HCT116 (cell line): ENCODE measurements at regions not wholly inside any gene's neighbourhood (a gene's known extent, or its start where the extent isn't known, plus 50 kb on each side); places are given as distances from the start of the nearest gene placed in this dataset.

Experiments
- ATAC-seq: fragments of 200-7000 bp; cut with Tn5 transposase; 2 replicates; pipeline ENCODE4 v1.9.1; 2020; ENCODE audit warnings: mild to moderate bottlenecking, moderate library complexity
- BruUV-seq: library from RNA; stranded (reverse); fragments of 400-500 nt; replicated peaks from 2 replicates; lab custom pipeline; 2021; lab: Mats Ljungman, UMichigan
- CTCF ChIA-PET: fragments of 300-600 bp; sonication (Branson Sonifier 250); formaldehyde crosslinking; loops from one replicate; lab custom pipeline; 2021; ENCODE audit warnings: antibody characterized with exemption; lab: Charles Lee
- POLR2A ChIA-PET: fragments of 300-600, 350-600 bp; sonication (Branson Sonifier 250); formaldehyde crosslinking; loops from one replicate; lab custom pipeline; 2021; ENCODE audit warnings: antibody characterized with exemption; lab: Charles Lee
- RAD21 ChIA-PET, 2 experiments: fragments of 300-600 bp; sonication (Branson Sonifier 250); formaldehyde crosslinking; loops; one replicate each; lab custom pipeline; 2023; ENCODE audit warnings: low total read pairs in 2 of 2; ENCODE audit not compliant: uncharacterized antibody in 2 of 2, unreplicated experiment in 2 of 2, low non-redundant PET in 1 of 2; lab: Charles Lee
- DNase-seq: peaks from one replicate; pipeline ENCODE4 v3.0.0-alpha.2; 2010; ENCODE audit warnings: low read depth, low spot score
- H2AFZ ChIP-seq: fragments of 200-600 bp; shearing (Covaris generic), sonication (generic); 2 replicates; pipeline ENCODE4 v1.6.1; 2017; ENCODE audit warnings: low read depth, mixed run types, mixed read lengths, antibody characterized with exemption, low read length; ENCODE audit not compliant: poor library complexity, severe bottlenecking
- H3K27ac ChIP-seq: 2 replicates; pipeline ENCODE4 v1.5.1; 2012; ENCODE audit warnings: low read depth, low read length
- H3K27me3 ChIP-seq: fragments of 200-600 bp; sonication (generic); 2 replicates; pipeline ENCODE4 v1.6.1; 2016; ENCODE audit warnings: mixed run types, low read length, mixed read lengths; ENCODE audit not compliant: insufficient read depth
- H3K36me3 ChIP-seq, 2 experiments: fragments of 200-500 bp in 1 of 2; fragments of 200-600 bp in 1 of 2; sonication (Bioruptor generic) in 1 of 2; sonication (generic) in 1 of 2; 2 replicates each; pipeline versions ENCODE4 v1.5.1 to v1.6.1; 2014 to 2016; ENCODE audit warnings: low read length in 2 of 2, inconsistent platforms in 1 of 2, mixed read lengths in 1 of 2, mixed run types in 1 of 2; ENCODE audit not compliant: insufficient read depth in 2 of 2, control insufficient read depth in 1 of 2
- H3K4me1 ChIP-seq, 2 experiments: fragments of 200-600 bp in 1 of 2; sonication (generic) in 1 of 2; 2 replicates each; pipeline versions ENCODE4 v1.5.1 to v1.6.1; 2012 to 2017; ENCODE audit warnings: low read length in 2 of 2, inconsistent platforms in 1 of 2, mild to moderate bottlenecking in 1 of 2, mixed read lengths in 1 of 2, mixed run types in 1 of 2, moderate library complexity in 1 of 2; ENCODE audit not compliant: insufficient read depth in 2 of 2, control insufficient read depth in 1 of 2
- H3K4me2 ChIP-seq: fragments of 200-600 bp; sonication (generic); 2 replicates; pipeline ENCODE4 v1.6.1; 2017; ENCODE audit warnings: mixed run types, low read length, mixed read lengths
- H3K4me3 ChIP-seq, 2 experiments: fragments of 200-600 bp in 1 of 2; sonication (generic) in 1 of 2; replicated peaks in 1 of 2; 2 replicates each; pipeline ENCODE4 v1.5.1; 2011 to 2016; ENCODE audit warnings: low read length in 2 of 2, control low read depth in 1 of 2, low read depth in 1 of 2, mild to moderate bottlenecking in 1 of 2, mixed read lengths in 1 of 2, mixed run types in 1 of 2
- H3K79me2 ChIP-seq: fragments of 200-600 bp; sonication (generic); 2 replicates; pipeline ENCODE4 v1.6.1; 2017; ENCODE audit warnings: mild to moderate bottlenecking, mixed run types, low read length, moderate library complexity, mixed read lengths; ENCODE audit not compliant: insufficient read depth
- H3K9ac ChIP-seq: fragments of 200-600 bp; sonication (generic); 2 replicates; pipeline ENCODE4 v1.6.1; 2016; ENCODE audit warnings: low read length, mixed read lengths
- H3K9me2 ChIP-seq: fragments of 200-600 bp; sonication (generic), shearing (Covaris generic); 2 replicates; pipeline ENCODE4 v1.6.1; 2017; ENCODE audit warnings: mixed run types, mild to moderate bottlenecking, moderate library complexity; ENCODE audit not compliant: insufficient read depth
- H3K9me3 ChIP-seq, 2 experiments: fragments of 200-500 bp in 1 of 2; fragments of 200-600 bp in 1 of 2; sonication (Bioruptor generic) in 1 of 2; sonication (generic) in 1 of 2; 2 replicates each; pipeline ENCODE4 v1.6.1; 2014 to 2017; ENCODE audit warnings: low read length in 2 of 2, mixed read lengths in 2 of 2, inconsistent platforms in 1 of 2, low read depth in 1 of 2, mild to moderate bottlenecking in 1 of 2, mixed run types in 1 of 2, moderate library complexity in 1 of 2; ENCODE audit not compliant: control insufficient read depth in 1 of 2, insufficient read depth in 1 of 2
- H4K20me1 ChIP-seq: fragments of 200-600 bp; sonication (generic), shearing (Covaris generic); 2 replicates; pipeline ENCODE4 v1.6.1; 2017; ENCODE audit warnings: mixed run types, mild to moderate bottlenecking, moderate library complexity; ENCODE audit not compliant: insufficient read depth
- CTCF ChIP-seq, 3 experiments: fragments of 200-600 bp in 1 of 3; sonication (generic) in 1 of 3; IDR thresholded peaks in 2 of 3; conservative IDR thresholded peaks in 1 of 3; 2 replicates each; pipeline ENCODE4 v1.5.1; 2012 to 2017; ENCODE audit warnings: low read depth in 2 of 3, low read length in 2 of 3, antibody characterized with exemption in 1 of 3, borderline replicate concordance in 1 of 3, control low read depth in 1 of 3, mild to moderate bottlenecking in 1 of 3, mixed read lengths in 1 of 3, mixed run types in 1 of 3, moderate library complexity in 1 of 3; ENCODE audit not compliant: insufficient read depth in 1 of 3
- EGR1 ChIP-seq: IDR thresholded peaks from 2 replicates; pipeline ENCODE4 v1.6.1; 2012; ENCODE audit warnings: low read depth
- ELF1 ChIP-seq: IDR thresholded peaks from 2 replicates; pipeline ENCODE4 v1.6.1; 2012; ENCODE audit warnings: low read depth, borderline replicate concordance
- EZH2phosphoT487 ChIP-seq: fragments of 200-600 bp; IDR thresholded peaks from 2 replicates; pipeline ENCODE4 v1.6.1; 2018; ENCODE audit warnings: antibody characterized with exemption, borderline replicate concordance
- JUND ChIP-seq: IDR thresholded peaks from 2 replicates; pipeline ENCODE4 v1.6.1; 2012
- POLR2A ChIP-seq: IDR thresholded peaks from 2 replicates; pipeline ENCODE4 v1.7.0; 2011; ENCODE audit warnings: borderline replicate concordance; ENCODE audit not compliant: insufficient read depth, insufficient read length; ENCODE audit errors: extremely low read depth
- RAD21 ChIP-seq: IDR thresholded peaks from 2 replicates; pipeline ENCODE4 v1.6.1; 2012; ENCODE audit warnings: low read depth, mild to moderate bottlenecking
- REST ChIP-seq: IDR thresholded peaks from 2 replicates; pipeline ENCODE4 v1.6.1; 2012; ENCODE audit warnings: low read depth
- SIN3A ChIP-seq: IDR thresholded peaks from 2 replicates; pipeline ENCODE4 v1.6.1; 2012; ENCODE audit warnings: low read depth
- SP1 ChIP-seq: IDR thresholded peaks from 2 replicates; pipeline ENCODE4 v1.6.1; 2012; ENCODE audit warnings: low read depth
- SRF ChIP-seq: IDR thresholded peaks from 2 replicates; pipeline ENCODE4 v1.6.1; 2012; ENCODE audit warnings: low read depth
- YY1 ChIP-seq: IDR thresholded peaks from 2 replicates; pipeline ENCODE4 v1.6.1; 2011; ENCODE audit warnings: low read length, low read depth, moderate library complexity, mild to moderate bottlenecking; ENCODE audit not compliant: insufficient replicate concordance; ENCODE audit errors: extremely low read depth
- ZBTB33 ChIP-seq: IDR thresholded peaks from 2 replicates; pipeline ENCODE4 v1.6.1; 2011; ENCODE audit warnings: mild to moderate bottlenecking, low read length, moderate library complexity; ENCODE audit not compliant: insufficient replicate concordance; ENCODE audit errors: extremely low read depth
- ZNF274 ChIP-seq: fragments of 200-500 bp; sonication (Bioruptor generic); IDR thresholded peaks from 2 replicates; pipeline ENCODE4 v1.6.1; 2014; ENCODE audit warnings: mild to moderate bottlenecking, low read depth, low read length, inconsistent platforms
- intact Hi-C: fragments of 100-400 bp; cut with micrococcal nuclease; formaldehyde crosslinking; loops from 2 replicates; pipeline ENCODE4 v1.10.0; 2022

DNA sequence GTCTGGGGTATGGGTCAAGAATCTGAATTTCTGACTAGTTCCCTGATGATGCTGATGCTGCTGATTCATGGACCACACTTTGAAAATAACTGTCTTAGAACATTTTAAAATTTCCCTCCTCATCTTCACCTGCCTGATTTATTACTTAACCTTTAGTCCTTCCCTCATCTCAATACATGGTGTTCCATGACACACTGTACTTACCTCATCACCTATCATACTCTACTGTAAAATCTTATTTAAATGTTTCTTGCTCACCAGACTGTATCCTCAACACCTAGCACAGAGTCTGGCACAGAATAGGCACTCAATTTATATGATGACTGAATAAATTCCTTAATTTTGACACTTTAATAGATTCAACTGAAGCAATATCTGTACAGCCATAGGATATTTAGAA lies 95.7 kb downstream of the FAM161A start:
- ATAC-seq, result no peak
- Histone ChIP-seq H3K4me2 (no peak overlapping the region), H2AFZ (no peak overlapping the region), H3K79me2 (peaks cover 15% of the 10 kb centered on the region; the same call in 1 of the 2 replicates), H3K27ac (no peak overlapping the region), H3K9ac (no peak overlapping the region), H3K9me2 (no peaks in the 10 kb centered on the region), H4K20me1 (no peaks in the 10 kb centered on the region), H3K4me3 (no peak overlapping the region), H3K36me3 (no peaks in the 10 kb centered on the region), H3K9me3 (no peaks in the 10 kb centered on the region), H3K4me1 (peaks cover 5 to 28% of the 10 kb centered on the region in 2 experiments; a peak in 3 of 4 replicates), H3K27me3 (no peaks in the 10 kb centered on the region)
- RAD21 ChIA-PET, result no interaction called here
- intact Hi-C loops, result no loop called here
- BruUV-seq, result no TSS peak
- no peak for DNase-seq
- CTCF ChIA-PET, result no interaction called here
- POLR2A ChIA-PET, result no interaction called here
- TF ChIP-seq SP1 (no peak), EGR1 (no peak), ELF1 (no peak), EZH2phosphoT487 (no peak), CTCF (IDR thresholded peaks at IDR 0.05 in 2 of 3, conservative IDR thresholded peaks at IDR 0.05 in 1 of 3; ENCODE audit: borderline replicate concordance in 1 of 3, insufficient read depth in 1 of 3, low read depth in 2 of 3, low read length in 2 of 3) (no peak), JUND (no peak), POLR2A (no peak)

DNA sequence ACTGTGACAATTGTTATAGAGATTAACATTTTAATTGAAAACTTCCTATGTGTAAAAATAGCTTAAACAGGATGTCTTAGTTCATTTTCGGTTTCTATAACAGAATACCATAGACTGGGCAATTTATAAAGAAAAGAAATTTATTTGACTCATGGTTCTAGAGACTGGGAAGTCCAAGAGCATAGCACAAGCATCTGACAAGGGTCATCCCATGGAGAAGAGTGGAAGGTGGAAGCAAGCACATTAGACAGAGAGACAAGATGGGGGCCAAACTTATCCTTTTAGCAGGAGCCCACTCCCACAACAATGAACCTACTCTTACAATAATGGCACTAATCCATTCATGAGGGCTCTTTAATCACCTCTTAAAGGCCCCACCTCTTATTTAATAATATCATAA lies 100.3 kb downstream of the FAM161A start:
- BruUV-seq, result no TSS peak
- RAD21 ChIA-PET, result no interaction called here
- CTCF ChIA-PET, result no interaction called here
- no peak overlapping the region for H3K9ac ChIP-seq
- H4K20me1 ChIP-seq, result no peaks in the 10 kb centered on the region
- no peak overlapping the region for H3K4me2 ChIP-seq
- DNase-seq, result no peak
- H3K79me2 ChIP-seq, result no peaks in the 10 kb centered on the region
- no peaks in the 10 kb centered on the region for H3K4me1 ChIP-seq
- no peak overlapping the region for H3K4me3 ChIP-seq
- no peaks in the 10 kb centered on the region for H3K9me2 ChIP-seq
- ATAC-seq, result no peak
- H3K36me3 ChIP-seq, result no peaks in the 10 kb centered on the region
- no peak overlapping the region for H2AFZ ChIP-seq
- intact Hi-C loops, result no loop called here
- H3K9me3 ChIP-seq, result no peaks in the 10 kb centered on the region
- POLR2A ChIA-PET, result no interaction called here
- no peaks in the 10 kb centered on the region for H3K27me3 ChIP-seq
- H3K27ac ChIP-seq, result no peak overlapping the region
- TF ChIP-seq RAD21 (no peak), EGR1 (no peak), REST (no peak), JUND (no peak), ZNF274 (no peak), SIN3A (no peak), ZBTB33 (no peak), SRF (no peak), YY1 (no peak), EZH2phosphoT487 (no peak)
